ENCODE measurements at regions not wholly inside any gene's neighbourhood (a gene's known extent, or its start where the extent isn't known, plus 50 kb on each side); places are given as distances from the start of the nearest gene placed in this dataset.

DNA sequence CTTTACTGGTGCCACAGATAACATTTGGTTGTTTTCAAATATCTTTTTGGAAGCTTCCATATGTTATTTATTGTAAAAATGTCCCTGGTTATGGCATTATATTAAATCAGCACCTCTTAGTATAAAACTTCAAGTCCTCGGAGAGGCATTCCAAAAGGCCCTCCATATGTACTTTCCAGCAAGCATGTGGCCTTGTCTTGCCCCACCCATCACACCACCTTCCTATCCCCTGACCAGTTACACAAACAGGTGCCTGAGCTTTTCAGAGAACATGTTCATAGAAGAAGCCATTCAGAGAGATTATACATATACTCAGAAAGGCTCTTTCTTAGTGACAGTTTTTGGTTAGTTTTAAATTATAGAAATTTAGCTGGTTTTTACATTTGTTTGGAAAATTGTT, 92.4 kb upstream of the PRKG1 start:
- Histone ChIP-seq H3K4me3 (no peak overlapping the region), H3K36me3 (no peaks in the 10 kb centered on the region), H3K4me1 (no peaks in the 10 kb centered on the region), H3K9me3 (no peaks in the 10 kb centered on the region), H3K27ac (no peak overlapping the region), H3K27me3 (no peaks in the 10 kb centered on the region)
- ATAC-seq = no peak
- no peak for TF ChIP-seq POLR2AphosphoS5 (IDR thresholded peaks at IDR 0.05)
- TF ChIP-seq CTCF (IDR thresholded peaks at IDR 0.05) = no peak
- no peak for TF ChIP-seq EP300 (IDR thresholded peaks at IDR 0.05)
- TF ChIP-seq POLR2A (IDR thresholded peaks at IDR 0.05) = no peak
- WGBS, 2 donors (ENCODE audit: low coverage in 1 of 2) = 94% methylated on average over 1 of the region's 1 CpG; no CpG with 5 or more reads in 1 of the 2 donors

GRCh38 chr10:50982989-50983388, 91.3 kb upstream of the PRKG1 start:
- Histone ChIP-seq H3K4me1 (no peaks in the 10 kb centered on the region), H3K4me3 (no peak overlapping the region), H3K27ac (no peak overlapping the region), H3K27me3 (peaks cover 9% of the 10 kb centered on the region), H3K36me3 (no peaks in the 10 kb centered on the region), H3K9me3 (no peaks in the 10 kb centered on the region)
- TF ChIP-seq EP300 (IDR thresholded peaks at IDR 0.05) (no peak), POLR2AphosphoS5 (IDR thresholded peaks at IDR 0.05) (no peak), CTCF (IDR thresholded peaks at IDR 0.05) (no peak), POLR2A (IDR thresholded peaks at IDR 0.05) (no peak)
- no peak for ATAC-seq
- WGBS, 2 donors (ENCODE audit: low coverage in 1 of 2) = 47 to 68% methylated on average over 4 of the region's 4 CpGs

DNA sequence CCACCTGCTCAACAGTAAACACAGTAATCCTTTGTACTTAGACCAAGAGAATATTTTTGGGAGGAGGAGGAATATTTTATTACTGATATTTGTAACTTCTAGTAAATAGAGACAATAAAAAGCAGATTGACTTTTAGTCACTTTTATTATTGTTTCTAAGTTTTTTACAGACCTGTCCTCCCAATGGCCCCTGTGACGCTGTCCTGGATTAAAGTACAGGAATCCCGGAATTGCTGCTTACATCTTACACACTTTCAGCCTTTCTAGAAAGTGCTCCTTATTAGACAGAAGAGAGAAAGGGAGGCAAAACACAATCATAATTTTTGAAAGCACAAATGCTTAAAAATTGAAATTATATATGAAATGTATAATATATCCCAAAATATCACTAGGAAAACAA, 86.4 kb upstream of the PRKG1 start:
- H3K27me3 ChIP-seq = peaks cover 33% of the 10 kb centered on the region
- 89% methylated on average over 2 of the region's 2 CpGs; no CpG with 5 or more reads in 1 of the 2 donors for WGBS, 2 donors (ENCODE audit: low coverage in 1 of 2)

DNA sequence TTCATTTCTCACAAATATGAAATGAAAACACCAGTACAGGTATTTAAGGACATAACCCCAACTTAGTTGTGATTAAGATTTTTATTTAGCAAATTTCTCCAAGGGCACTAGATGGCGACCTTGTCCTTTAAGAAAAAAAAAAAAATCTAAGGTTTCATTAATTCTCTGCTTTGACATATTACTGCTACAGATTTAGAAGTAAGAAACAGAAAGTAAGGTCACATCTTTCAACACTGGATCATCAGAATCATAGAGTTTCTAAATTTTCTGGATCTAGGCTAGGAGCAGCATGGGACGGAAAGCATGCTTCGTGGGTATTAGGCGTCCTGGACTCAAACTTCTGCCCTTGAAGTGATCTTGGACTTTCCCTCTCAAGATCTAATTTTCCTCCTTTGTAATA, 85.5 kb upstream of the PRKG1 start:
- 28 to 32% methylated on average over 4 of the region's 4 CpGs for WGBS, 2 donors (ENCODE audit: low coverage in 1 of 2)
- Histone ChIP-seq H3K4me1 (peaks cover 0 to 48% (median 0%) of the 10 kb centered on the region in 3 donors), H3K4me3 (no peak overlapping the region), H3K9me3 (no peaks in the 10 kb centered on the region), H3K27me3 (peaks cover 39% of the 10 kb centered on the region), H3K27ac (no peak overlapping the region), H3K36me3 (no peaks in the 10 kb centered on the region)
- no peak for ATAC-seq
- TF ChIP-seq POLR2AphosphoS5 (IDR thresholded peaks at IDR 0.05) = no peak
- TF ChIP-seq POLR2A (IDR thresholded peaks at IDR 0.05) = no peak
- no peak for TF ChIP-seq EP300 (IDR thresholded peaks at IDR 0.05)
- peak; percentile 10 to 63 (median 32) for TF ChIP-seq CTCF (IDR thresholded peaks at IDR 0.05)

More for the DNA sequence above, 86.4 kb upstream of the PRKG1 start:
- TF ChIP-seq POLR2A (IDR thresholded peaks at IDR 0.05) (no peak), EP300 (IDR thresholded peaks at IDR 0.05) (no peak), POLR2AphosphoS5 (IDR thresholded peaks at IDR 0.05) (no peak), CTCF (IDR thresholded peaks at IDR 0.05) (no peak)
- no peaks in the 10 kb centered on the region for H3K9me3 ChIP-seq
- no peaks in the 10 kb centered on the region for H3K36me3 ChIP-seq
- no peak overlapping the region for H3K4me3 ChIP-seq
- H3K27ac ChIP-seq = no peak overlapping the region
- peaks cover 0 to 39% (median 0%) of the 10 kb centered on the region in 3 donors for H3K4me1 ChIP-seq
- ATAC-seq = no peak

- peak overlapping the region; percentile 60 to 90 (median 82) for H3K27ac ChIP-seq
- peaks cover 0 to 53% (median 0%) of the 10 kb centered on the region in 3 donors for H3K4me1 ChIP-seq
These were observed 83.5 kb upstream of the PRKG1 start for GRCh38 chr10:50990568-50991455.

More at GRCh38 chr10:50990568-50991455, 83.5 kb upstream of the PRKG1 start:
- 4 to 17% methylated on average over 3 to 9 of the region's 49 CpGs for WGBS, 2 donors (ENCODE audit: low coverage in 1 of 2)
- peak in 2 of 4 experiments; percentile 14 to 21 for TF ChIP-seq CTCF (IDR thresholded peaks at IDR 0.05)
- no peak for TF ChIP-seq EP300 (IDR thresholded peaks at IDR 0.05)
- ATAC-seq = peak; percentile 35
- Histone ChIP-seq H3K4me3 (peak overlapping the region; percentile 66 to 85), H3K27me3 (peaks cover 39% of the 10 kb centered on the region), H3K36me3 (no peaks in the 10 kb centered on the region), H3K9me3 (no peaks in the 10 kb centered on the region)

Measured in gastroesophageal sphincter (tissue), 4 donors.